HPDE6-E6E7 (cell line): ENCODE measurements at regions not wholly inside any gene's neighbourhood (a gene's known extent, or its start where the extent isn't known, plus 50 kb on each side); places are given as distances from the start of the nearest gene placed in this dataset.

ENCODE experiments used
- DNase-seq: peaks from one replicate; pipeline ENCODE4 v3.0.0; 2011; ENCODE audit warnings: missing footprints; ENCODE audit errors: extremely low spot score

GRCh38 chr1:204736836-204737235 lies 51.3 kb upstream of the LRRN2 start:
- DNase-seq: no peak

GRCh38 chr1:204738506-204738905 lies 53.0 kb upstream of the LRRN2 start:
- DNase-seq: no peak

GRCh38 chr1:204740354-204740753 lies 54.8 kb upstream of the LRRN2 start:
- DNase-seq: no peak

- DNase-seq: no peak
Observed at GRCh38 chr1:204741440-204741839, 55.9 kb upstream of the LRRN2 start.

GRCh38 chr1:204742676-204743251 lies 57.2 kb upstream of the LRRN2 start:
- DNase-seq: no peak

- DNase-seq: no peak
Observed at GRCh38 chr1:204744107-204744779, 58.7 kb upstream of the LRRN2 start.

- no peak for DNase-seq
Observed at GRCh38 chr1:204746838-204747442, 61.4 kb upstream of the LRRN2 start.

- DNase-seq: no peak
Observed at GRCh38 chr1:204751480-204751879, 65.9 kb upstream of the LRRN2 start.

GRCh38 chr1:204751883-204752687 lies 66.5 kb upstream of the LRRN2 start:
- no peak for DNase-seq

- DNase-seq: no peak
Observed at GRCh38 chr1:204752688-204753040, 67.1 kb upstream of the LRRN2 start.

- no peak for DNase-seq
Observed at GRCh38 chr1:204754821-204755220, 69.3 kb upstream of the LRRN2 start.

- no peak for DNase-seq
Observed at GRCh38 chr1:204756349-204756748, 70.8 kb upstream of the LRRN2 start.

GRCh38 chr1:204756811-204757210 lies 71.3 kb upstream of the LRRN2 start:
- no peak for DNase-seq

- DNase-seq: no peak
Observed at GRCh38 chr1:204758601-204759000, 73.1 kb upstream of the LRRN2 start.

- DNase-seq: no peak
Observed at GRCh38 chr1:204760350-204760749, 74.8 kb upstream of the LRRN2 start.

- no peak for DNase-seq
Observed at GRCh38 chr1:204760757-204761156, 75.2 kb upstream of the LRRN2 start.

GRCh38 chr1:204763773-204764427 lies 78.4 kb upstream of the LRRN2 start:
- peak; percentile 36 for DNase-seq

- no peak for DNase-seq
Observed at GRCh38 chr1:204769997-204770396, 84.5 kb upstream of the LRRN2 start.

- no peak for DNase-seq
Observed at GRCh38 chr1:204771358-204771757, 85.8 kb upstream of the LRRN2 start.

GRCh38 chr1:204773246-204773645 lies 87.7 kb upstream of the LRRN2 start:
- DNase-seq: no peak

- DNase-seq: no peak
Observed at GRCh38 chr1:204775546-204775945, 90.0 kb upstream of the LRRN2 start.

GRCh38 chr1:204777591-204777990 lies 92.1 kb upstream of the LRRN2 start:
- no peak for DNase-seq
